ENCODE measurements at regions not wholly inside any gene's neighbourhood (a gene's known extent, or its start where the extent isn't known, plus 50 kb on each side); places are given as distances from the start of the nearest gene placed in this dataset.

DNA sequence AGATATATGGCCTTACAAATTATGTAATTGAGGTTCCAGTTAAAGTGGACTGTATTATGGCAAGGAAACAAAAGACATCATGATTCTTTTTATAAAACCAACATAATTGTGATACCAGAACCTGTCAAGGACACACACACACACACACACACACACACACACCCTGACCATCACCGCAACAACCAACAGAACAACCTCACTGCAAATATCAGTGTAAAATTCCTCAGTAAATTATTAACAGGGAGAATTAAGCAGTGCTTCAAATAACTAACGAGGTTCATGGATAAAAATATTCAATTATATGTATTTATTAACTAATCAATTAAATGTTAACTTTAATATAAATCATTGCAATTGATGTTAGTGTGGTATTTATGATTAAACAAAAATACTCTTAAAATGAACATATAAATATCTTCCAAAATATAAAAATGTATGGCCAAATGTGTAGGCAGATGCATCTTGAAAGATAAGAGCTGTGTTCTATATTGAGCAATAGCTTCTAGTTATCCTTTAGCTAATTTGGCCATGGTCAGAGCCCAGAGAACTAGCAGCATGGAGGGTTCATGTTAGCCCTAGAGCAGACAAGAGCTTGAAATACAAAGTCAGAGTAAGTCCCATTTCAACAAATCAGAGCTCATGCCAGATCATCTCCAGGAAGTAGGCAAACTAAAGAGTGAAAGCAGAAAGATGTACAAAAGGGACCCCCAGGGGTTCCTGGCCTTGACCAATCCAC is 280.5 kb upstream of the ADAMTS16 start:
- TF ChIP-seq TAF1 (IDR thresholded peaks at IDR 0.05; ENCODE audit: borderline replicate concordance, insufficient read depth, low read length) (no peak), FOXP2 (optimal IDR thresholded peaks at IDR 0.05; ENCODE audit: borderline replicate concordance, extremely low read depth, extremely low read length, insufficient read depth) (no peak), POLR2AphosphoS5 (IDR thresholded peaks at IDR 0.05; ENCODE audit: low read depth, low read length) (no peak), SIN3A (IDR thresholded peaks at IDR 0.05; ENCODE audit: borderline replicate concordance, insufficient read depth, low read length) (no peak)
- TF ChIP-seq, protein P1, sequence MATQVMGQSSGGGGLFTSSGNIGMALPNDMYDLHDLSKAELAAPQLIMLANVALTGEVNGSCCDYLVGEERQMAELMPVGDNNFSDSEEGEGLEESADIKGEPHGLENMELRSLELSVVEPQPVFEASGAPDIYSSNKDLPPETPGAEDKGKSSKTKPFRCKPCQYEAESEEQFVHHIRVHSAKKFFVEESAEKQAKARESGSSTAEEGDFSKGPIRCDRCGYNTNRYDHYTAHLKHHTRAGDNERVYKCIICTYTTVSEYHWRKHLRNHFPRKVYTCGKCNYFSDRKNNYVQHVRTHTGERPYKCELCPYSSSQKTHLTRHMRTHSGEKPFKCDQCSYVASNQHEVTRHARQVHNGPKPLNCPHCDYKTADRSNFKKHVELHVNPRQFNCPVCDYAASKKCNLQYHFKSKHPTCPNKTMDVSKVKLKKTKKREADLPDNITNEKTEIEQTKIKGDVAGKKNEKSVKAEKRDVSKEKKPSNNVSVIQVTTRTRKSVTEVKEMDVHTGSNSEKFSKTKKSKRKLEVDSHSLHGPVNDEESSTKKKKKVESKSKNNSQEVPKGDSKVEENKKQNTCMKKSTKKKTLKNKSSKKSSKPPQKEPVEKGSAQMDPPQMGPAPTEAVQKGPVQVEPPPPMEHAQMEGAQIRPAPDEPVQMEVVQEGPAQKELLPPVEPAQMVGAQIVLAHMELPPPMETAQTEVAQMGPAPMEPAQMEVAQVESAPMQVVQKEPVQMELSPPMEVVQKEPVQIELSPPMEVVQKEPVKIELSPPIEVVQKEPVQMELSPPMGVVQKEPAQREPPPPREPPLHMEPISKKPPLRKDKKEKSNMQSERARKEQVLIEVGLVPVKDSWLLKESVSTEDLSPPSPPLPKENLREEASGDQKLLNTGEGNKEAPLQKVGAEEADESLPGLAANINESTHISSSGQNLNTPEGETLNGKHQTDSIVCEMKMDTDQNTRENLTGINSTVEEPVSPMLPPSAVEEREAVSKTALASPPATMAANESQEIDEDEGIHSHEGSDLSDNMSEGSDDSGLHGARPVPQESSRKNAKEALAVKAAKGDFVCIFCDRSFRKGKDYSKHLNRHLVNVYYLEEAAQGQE (IDR thresholded peaks at IDR 0.05; ENCODE audit: insufficient read depth in 1 of 2, low read depth in 2 of 2, low read length in 2 of 2): no peak

Measured in PFSK-1 (cell line).